ENCODE measurements at regions not wholly inside any gene's neighbourhood (a gene's known extent, or its start where the extent isn't known, plus 50 kb on each side); places are given as distances from the start of the nearest gene placed in this dataset.

GRCh38 chr3:35422101-35422500 is 217.2 kb upstream of the ARPP21 start:
- Histone ChIP-seq H3K27ac (ENCODE audit: low read depth in 1 of 2, low read length in 1 of 2) (no peak overlapping the region), H3K9me3 (ENCODE audit: control insufficient read depth in 2 of 2, insufficient read depth in 1 of 2, low read length in 1 of 2) (no peaks in the 10 kb centered on the region), H3K4me1 (ENCODE audit: control insufficient read depth in 2 of 2, insufficient read depth in 2 of 2, low read length in 2 of 2) (peaks cover 0 to 2% of the 10 kb centered on the region in 2 donors), H3K36me3 (ENCODE audit: control insufficient read depth in 2 of 2, insufficient read depth in 2 of 2, low read length in 1 of 2) (no peaks in the 10 kb centered on the region), H3K4me3 (ENCODE audit: low read length in 2 of 2) (no peak overlapping the region), H3K27me3 (ENCODE audit: control insufficient read depth in 2 of 2, insufficient read depth in 1 of 2, low read length in 1 of 2) (no peaks in the 10 kb centered on the region)
- 96% methylated on average over 1 of the region's 1 CpG for WGBS
- DNase-seq (ENCODE audit: low read depth in 6 of 9, low spot score in 9 of 9): no peak

DNA sequence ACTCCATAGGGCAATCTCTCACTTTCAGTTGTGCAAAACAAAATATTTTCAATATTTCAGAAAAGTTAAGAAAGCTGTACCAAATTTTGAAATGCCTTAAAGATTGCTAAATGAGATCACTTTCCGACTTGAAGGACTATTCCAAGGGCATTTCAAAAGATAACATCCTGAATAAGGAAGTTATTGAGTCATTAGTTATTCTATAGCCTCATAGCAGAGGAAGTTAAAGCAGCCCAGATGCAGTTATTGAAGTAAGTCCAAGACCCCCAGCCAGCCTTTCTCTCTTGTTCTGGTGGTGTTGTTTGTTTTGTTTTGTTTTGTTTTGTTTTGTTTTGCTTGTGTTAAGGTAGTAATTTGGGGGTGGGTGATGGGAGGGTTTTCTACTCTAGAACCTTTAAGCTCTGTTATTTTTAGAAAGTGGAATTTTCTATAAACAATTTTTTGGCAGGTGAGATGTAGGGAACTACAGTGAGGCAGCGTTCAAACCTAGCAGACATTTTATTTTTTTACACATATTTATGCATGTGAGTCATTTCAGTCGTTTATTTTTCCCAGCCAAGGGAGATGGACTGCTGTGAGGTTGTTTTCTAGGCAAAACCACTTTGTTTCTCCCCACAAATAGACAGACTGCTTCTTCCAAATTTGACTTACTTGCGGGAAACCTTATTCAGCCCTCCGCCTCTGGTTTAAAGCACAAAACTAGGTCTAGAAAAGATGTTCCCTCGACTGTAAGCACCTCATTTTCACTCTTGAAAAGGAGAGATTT is 216.3 kb upstream of the ARPP21 start:
- Histone ChIP-seq H3K27me3 (ENCODE audit: control insufficient read depth in 2 of 2, insufficient read depth in 1 of 2, low read length in 1 of 2) (no peaks in the 10 kb centered on the region), H3K36me3 (ENCODE audit: control insufficient read depth in 2 of 2, insufficient read depth in 2 of 2, low read length in 1 of 2) (no peaks in the 10 kb centered on the region), H3K4me1 (ENCODE audit: control insufficient read depth in 2 of 2, insufficient read depth in 2 of 2, low read length in 2 of 2) (peaks cover 0 to 2% of the 10 kb centered on the region in 2 donors), H3K9me3 (ENCODE audit: control insufficient read depth in 2 of 2, insufficient read depth in 1 of 2, low read length in 1 of 2) (no peaks in the 10 kb centered on the region), H3K4me3 (ENCODE audit: low read length in 2 of 2) (no peak overlapping the region), H3K27ac (ENCODE audit: low read depth in 1 of 2, low read length in 1 of 2) (no peak overlapping the region)
- WGBS: 64% methylated on average over 6 of the region's 6 CpGs
- peak in 1 of 9 donors; percentile 28 for DNase-seq (ENCODE audit: low read depth in 6 of 9, low spot score in 9 of 9)

DNA sequence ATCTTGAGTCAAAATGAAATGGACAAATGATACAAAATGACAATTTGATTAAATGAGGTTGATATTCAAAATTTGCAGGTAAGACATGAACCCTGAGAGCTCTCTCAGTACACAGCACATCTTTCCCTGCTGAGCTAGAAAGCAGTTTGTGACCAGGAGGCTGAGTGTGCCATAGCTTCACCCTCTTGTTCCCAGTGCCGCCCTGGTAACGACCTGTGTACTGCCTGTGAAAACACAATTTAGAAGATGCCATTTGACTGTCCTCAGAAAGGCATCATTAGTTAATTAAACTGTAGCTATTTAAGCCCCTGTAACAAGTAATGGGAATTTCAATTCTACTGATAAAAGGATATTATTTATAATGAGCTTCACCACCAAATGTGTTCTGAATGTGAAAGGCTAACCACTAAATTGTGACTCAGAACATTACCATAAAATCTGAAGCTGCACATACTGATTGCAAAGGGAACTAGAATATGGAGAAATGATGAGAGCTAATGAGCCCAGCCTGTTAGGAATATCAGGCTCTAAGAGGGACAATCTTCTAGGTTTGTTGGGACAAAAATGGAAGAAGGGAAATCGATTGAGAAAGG is 212.9 kb upstream of the ARPP21 start:
- peaks cover 0 to 2% of the 10 kb centered on the region in 2 donors for H3K4me1 ChIP-seq (ENCODE audit: control insufficient read depth in 2 of 2, insufficient read depth in 2 of 2, low read length in 2 of 2)
- no peaks in the 10 kb centered on the region for H3K36me3 ChIP-seq (ENCODE audit: control insufficient read depth in 2 of 2, insufficient read depth in 2 of 2, low read length in 1 of 2)
- H3K9me3 ChIP-seq (ENCODE audit: control insufficient read depth in 2 of 2, insufficient read depth in 1 of 2, low read length in 1 of 2): no peaks in the 10 kb centered on the region
- H3K27ac ChIP-seq (ENCODE audit: low read depth in 1 of 2, low read length in 1 of 2): no peak overlapping the region
- no peak for DNase-seq (ENCODE audit: low read depth in 6 of 9, low spot score in 9 of 9)
- no peak overlapping the region for H3K4me3 ChIP-seq (ENCODE audit: low read length in 2 of 2)
- 95% methylated on average over 3 of the region's 3 CpGs for WGBS
- no peaks in the 10 kb centered on the region for H3K27me3 ChIP-seq (ENCODE audit: control insufficient read depth in 2 of 2, insufficient read depth in 1 of 2, low read length in 1 of 2)

DNA sequence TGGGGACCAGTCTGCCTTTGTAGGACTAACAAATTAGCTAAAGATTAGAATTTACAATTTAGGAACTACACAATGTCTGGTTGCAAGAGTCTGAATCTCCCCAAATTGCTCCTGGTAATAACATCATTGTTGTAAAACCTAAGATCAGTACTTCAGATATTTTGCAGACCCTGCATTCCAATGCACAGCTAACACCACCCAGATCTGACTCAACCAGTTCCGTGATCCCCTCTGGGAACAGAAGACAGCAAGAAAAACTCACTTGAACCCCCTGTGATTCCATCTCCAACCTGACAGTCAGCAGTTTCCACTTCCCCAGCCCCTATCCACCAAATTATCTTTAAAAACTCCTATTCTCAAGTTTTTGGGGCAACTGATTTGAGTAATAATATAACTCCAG is 201.9 kb upstream of the ARPP21 start:
- H3K27me3 ChIP-seq (ENCODE audit: control insufficient read depth in 2 of 2, insufficient read depth in 1 of 2, low read length in 1 of 2): no peaks in the 10 kb centered on the region
- H3K9me3 ChIP-seq (ENCODE audit: control insufficient read depth in 2 of 2, insufficient read depth in 1 of 2, low read length in 1 of 2): no peaks in the 10 kb centered on the region
- 96% methylated on average over 1 of the region's 1 CpG for WGBS

DNA sequence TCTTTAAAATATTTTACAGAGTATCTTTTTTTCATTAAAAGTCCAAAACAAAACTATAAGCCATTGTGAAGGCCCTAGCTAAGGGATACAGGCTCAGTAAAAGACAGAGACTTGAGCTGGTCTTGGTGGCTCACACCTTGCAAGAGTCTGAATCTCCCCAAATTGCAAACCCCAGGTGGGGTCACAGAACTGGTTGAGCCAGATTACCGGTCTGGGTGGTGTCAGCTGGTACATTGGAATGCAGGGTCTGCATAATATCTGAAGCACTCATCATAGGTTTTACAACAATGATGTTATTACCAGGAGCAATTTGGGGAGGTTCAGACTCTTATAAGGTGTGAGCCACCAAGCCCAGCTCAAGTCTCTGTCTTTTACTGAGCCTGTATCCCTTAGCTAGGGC is 201.2 kb upstream of the ARPP21 start:
- Histone ChIP-seq H3K36me3 (ENCODE audit: control insufficient read depth in 2 of 2, insufficient read depth in 2 of 2, low read length in 1 of 2) (no peaks in the 10 kb centered on the region), H3K4me1 (ENCODE audit: control insufficient read depth in 2 of 2, insufficient read depth in 2 of 2, low read length in 2 of 2) (peaks cover 8 to 28% of the 10 kb centered on the region in 2 donors), H3K27ac (ENCODE audit: low read depth in 1 of 2, low read length in 1 of 2) (no peak overlapping the region), H3K27me3 (ENCODE audit: control insufficient read depth in 2 of 2, insufficient read depth in 1 of 2, low read length in 1 of 2) (no peaks in the 10 kb centered on the region), H3K9me3 (ENCODE audit: control insufficient read depth in 2 of 2, insufficient read depth in 1 of 2, low read length in 1 of 2) (no peaks in the 10 kb centered on the region), H3K4me3 (ENCODE audit: low read length in 2 of 2) (no peak overlapping the region)
- WGBS: 87% methylated on average over 1 of the region's 1 CpG
- no peak for DNase-seq (ENCODE audit: low read depth in 6 of 9, low spot score in 9 of 9)

More for the DNA sequence above, 201.9 kb upstream of the ARPP21 start:
- peaks cover 8 to 28% of the 10 kb centered on the region in 2 donors for H3K4me1 ChIP-seq (ENCODE audit: control insufficient read depth in 2 of 2, insufficient read depth in 2 of 2, low read length in 2 of 2)
- no peak overlapping the region for H3K4me3 ChIP-seq (ENCODE audit: low read length in 2 of 2)
- H3K27ac ChIP-seq (ENCODE audit: low read depth in 1 of 2, low read length in 1 of 2): no peak overlapping the region
- no peak for DNase-seq (ENCODE audit: low read depth in 6 of 9, low spot score in 9 of 9)
- no peaks in the 10 kb centered on the region for H3K36me3 ChIP-seq (ENCODE audit: control insufficient read depth in 2 of 2, insufficient read depth in 2 of 2, low read length in 1 of 2)

DNA sequence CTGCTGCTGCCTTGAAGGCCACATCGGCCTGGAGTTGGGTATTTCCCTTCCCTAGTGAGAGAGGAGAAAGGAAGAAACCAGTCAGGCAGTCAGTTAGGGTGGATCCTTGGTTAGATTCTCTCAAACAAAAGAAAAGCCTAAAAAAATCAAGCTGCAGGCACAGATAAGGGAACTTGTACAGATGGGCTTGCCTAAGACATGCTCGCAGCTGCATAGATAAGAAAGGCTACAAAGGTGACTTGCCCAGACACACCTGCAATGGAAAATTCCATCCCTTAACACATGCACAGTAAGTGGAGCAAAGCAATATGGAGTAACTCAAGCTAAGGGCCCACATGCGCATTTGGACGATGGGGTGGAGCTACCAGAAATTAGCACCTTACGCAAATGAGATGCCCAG is 199.7 kb upstream of the ARPP21 start:
- H3K27me3 ChIP-seq (ENCODE audit: control insufficient read depth in 2 of 2, insufficient read depth in 1 of 2, low read length in 1 of 2): no peaks in the 10 kb centered on the region
- peak overlapping the region; percentile 38 to 86 for H3K27ac ChIP-seq (ENCODE audit: low read depth in 1 of 2, low read length in 1 of 2)
- no peak overlapping the region for H3K4me3 ChIP-seq (ENCODE audit: low read length in 2 of 2)
- H3K4me1 ChIP-seq (ENCODE audit: control insufficient read depth in 2 of 2, insufficient read depth in 2 of 2, low read length in 2 of 2): peaks cover 8 to 28% of the 10 kb centered on the region in 2 donors
- 79% methylated on average over 5 of the region's 5 CpGs for WGBS
- H3K9me3 ChIP-seq (ENCODE audit: control insufficient read depth in 2 of 2, insufficient read depth in 1 of 2, low read length in 1 of 2): no peaks in the 10 kb centered on the region
- DNase-seq (ENCODE audit: low read depth in 6 of 9, low spot score in 9 of 9): peak; percentile 19 to 76 (median 51)
- H3K36me3 ChIP-seq (ENCODE audit: control insufficient read depth in 2 of 2, insufficient read depth in 2 of 2, low read length in 1 of 2): no peaks in the 10 kb centered on the region

- H3K27me3 ChIP-seq (ENCODE audit: control insufficient read depth in 2 of 2, insufficient read depth in 1 of 2, low read length in 1 of 2): no peaks in the 10 kb centered on the region
- H3K4me3 ChIP-seq (ENCODE audit: low read length in 2 of 2): no peak overlapping the region
- peak overlapping the region in 1 of 2 donors; percentile 86 for H3K27ac ChIP-seq (ENCODE audit: low read depth in 1 of 2, low read length in 1 of 2)
- H3K36me3 ChIP-seq (ENCODE audit: control insufficient read depth in 2 of 2, insufficient read depth in 2 of 2, low read length in 1 of 2): no peaks in the 10 kb centered on the region
- peaks cover 8 to 28% of the 10 kb centered on the region in 2 donors for H3K4me1 ChIP-seq (ENCODE audit: control insufficient read depth in 2 of 2, insufficient read depth in 2 of 2, low read length in 2 of 2)
- no peaks in the 10 kb centered on the region for H3K9me3 ChIP-seq (ENCODE audit: control insufficient read depth in 2 of 2, insufficient read depth in 1 of 2, low read length in 1 of 2)
- DNase-seq (ENCODE audit: low read depth in 6 of 9, low spot score in 9 of 9): no peak
Measured at GRCh38 chr3:35440826-35441225, 198.5 kb upstream of the ARPP21 start.

DNA sequence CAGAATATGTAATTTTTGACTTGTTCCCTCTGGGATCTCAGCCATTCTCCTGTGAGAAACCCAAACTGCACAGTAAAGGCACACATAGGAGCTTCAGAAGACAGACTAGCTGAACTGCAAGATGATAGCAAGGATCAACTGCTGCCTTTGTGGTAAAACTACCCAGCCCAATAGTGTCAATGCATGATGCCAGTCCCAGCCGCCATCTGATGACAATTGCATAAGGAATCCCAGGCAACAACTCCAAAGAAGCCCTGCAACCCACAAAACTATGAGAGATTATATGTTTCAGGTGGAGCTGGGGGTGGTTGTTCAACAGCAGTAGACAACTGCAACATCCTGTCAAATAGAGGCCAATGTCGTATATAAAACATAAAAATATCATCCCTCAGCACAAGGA is 192.4 kb upstream of the ARPP21 start:
- Histone ChIP-seq H3K27me3 (ENCODE audit: control insufficient read depth in 2 of 2, insufficient read depth in 1 of 2, low read length in 1 of 2) (no peaks in the 10 kb centered on the region), H3K36me3 (ENCODE audit: control insufficient read depth in 2 of 2, insufficient read depth in 2 of 2, low read length in 1 of 2) (no peaks in the 10 kb centered on the region), H3K4me1 (ENCODE audit: control insufficient read depth in 2 of 2, insufficient read depth in 2 of 2, low read length in 2 of 2) (peaks cover 0 to 6% of the 10 kb centered on the region in 2 donors), H3K27ac (ENCODE audit: low read depth in 1 of 2, low read length in 1 of 2) (no peak overlapping the region), H3K9me3 (ENCODE audit: control insufficient read depth in 2 of 2, insufficient read depth in 1 of 2, low read length in 1 of 2) (no peaks in the 10 kb centered on the region), H3K4me3 (ENCODE audit: low read length in 2 of 2) (no peak overlapping the region)
- WGBS: 94% methylated on average over 2 of the region's 2 CpGs
- peak in 1 of 9 donors; percentile 25 for DNase-seq (ENCODE audit: low read depth in 6 of 9, low spot score in 9 of 9)

GRCh38 chr3:35448121-35448520 is 191.2 kb upstream of the ARPP21 start:
- H3K9me3 ChIP-seq (ENCODE audit: control insufficient read depth in 2 of 2, insufficient read depth in 1 of 2, low read length in 1 of 2): no peaks in the 10 kb centered on the region
- peaks cover 0 to 3% of the 10 kb centered on the region in 2 donors for H3K4me1 ChIP-seq (ENCODE audit: control insufficient read depth in 2 of 2, insufficient read depth in 2 of 2, low read length in 2 of 2)
- no peaks in the 10 kb centered on the region for H3K36me3 ChIP-seq (ENCODE audit: control insufficient read depth in 2 of 2, insufficient read depth in 2 of 2, low read length in 1 of 2)
- no peak overlapping the region for H3K4me3 ChIP-seq (ENCODE audit: low read length in 2 of 2)
- no peak overlapping the region for H3K27ac ChIP-seq (ENCODE audit: low read depth in 1 of 2, low read length in 1 of 2)
- H3K27me3 ChIP-seq (ENCODE audit: control insufficient read depth in 2 of 2, insufficient read depth in 1 of 2, low read length in 1 of 2): no peaks in the 10 kb centered on the region
- DNase-seq (ENCODE audit: low read depth in 6 of 9, low spot score in 9 of 9): no peak
- WGBS: 88% methylated on average over 1 of the region's 1 CpG
